CD14-positive monocyte (primary cell): ENCODE measurements at regions not wholly inside any gene's neighbourhood (a gene's known extent, or its start where the extent isn't known, plus 50 kb on each side); places are given as distances from the start of the nearest gene placed in this dataset.
"Not testable (repeated sequence)": the region's sequence is repeated elsewhere in the genome, so short reads cannot be mapped to it uniquely, and the experiment has no call there.

Experiments used
- DNase-seq, 3 donors: peaks; one replicate each; pipeline ENCODE4 v3.0.0-alpha.2; 2011 to 2022
- H2AFZ ChIP-seq: 2 replicates; pipeline ENCODE4 v1.6.0; 2012; ENCODE audit warnings: mild to moderate bottlenecking, low read depth, low read length, inconsistent platforms; ENCODE audit not compliant: insufficient read depth, poor library complexity, severe bottlenecking
- H3K27ac ChIP-seq, 2 donors: 1 replicate in 1 of 2; 2 replicates in 1 of 2; pipeline ENCODE4 v1.5.1; 2012 to 2013; ENCODE audit warnings: low read length in 2 of 2, control low read depth in 1 of 2, inconsistent platforms in 1 of 2, low read depth in 1 of 2, mild to moderate bottlenecking in 1 of 2
- H3K27me3 ChIP-seq, 2 donors: one replicate each; pipeline versions ENCODE4 v1.6.0 to v1.6.1; 2011 to 2013; ENCODE audit warnings: low read length in 2 of 2; ENCODE audit not compliant: control insufficient read depth in 2 of 2, insufficient read depth in 2 of 2
- H3K36me3 ChIP-seq, 2 donors: replicated peaks in 1 of 2; 1 replicate in 1 of 2; 2 replicates in 1 of 2; pipeline versions ENCODE4 v1.5.1 to v1.6.1; 2012 to 2013; ENCODE audit warnings: low read length in 2 of 2, control low read depth in 1 of 2, inconsistent platforms in 1 of 2, mild to moderate bottlenecking in 1 of 2; ENCODE audit not compliant: insufficient read depth in 2 of 2, control insufficient read depth in 1 of 2
- H3K4me1 ChIP-seq, 2 donors: 1 replicate in 1 of 2; 2 replicates in 1 of 2; pipeline versions ENCODE4 v1.5.1 to v1.6.1; 2012 to 2013; ENCODE audit warnings: low read length in 2 of 2, control low read depth in 1 of 2, inconsistent platforms in 1 of 2, mild to moderate bottlenecking in 1 of 2, moderate library complexity in 1 of 2; ENCODE audit not compliant: insufficient read depth in 2 of 2, control insufficient read depth in 1 of 2
- H3K4me2 ChIP-seq: replicated peaks from 2 replicates; pipeline ENCODE3; 2012; ENCODE audit warnings: low read length, moderate library complexity, mild to moderate bottlenecking; ENCODE audit not compliant: poor library complexity, severe bottlenecking; ENCODE audit errors: extremely low read depth
- H3K4me3 ChIP-seq, 3 experiments: fragments of 200-600 bp in 1 of 3; sonication (generic) in 1 of 3; replicated peaks in 1 of 3; 1 replicate in 2 of 3; 2 replicates in 1 of 3; pipeline ENCODE4 v1.5.1; 2011 to 2013; ENCODE audit warnings: low read length in 3 of 3, mild to moderate bottlenecking in 3 of 3, control low read depth in 2 of 3, low read depth in 2 of 3, inconsistent platforms in 1 of 3, moderate library complexity in 1 of 3
- H3K79me2 ChIP-seq: 2 replicates; pipeline ENCODE4 v1.6.0; 2012; ENCODE audit warnings: mild to moderate bottlenecking, control low read depth, inconsistent platforms, low read length, moderate library complexity; ENCODE audit not compliant: insufficient read depth
- H3K9ac ChIP-seq: 2 replicates; pipeline ENCODE4 v1.6.0; 2017; ENCODE audit warnings: low read length, mild to moderate bottlenecking; ENCODE audit not compliant: insufficient read depth, poor library complexity, severe bottlenecking
- H3K9me3 ChIP-seq, 2 donors: replicated peaks in 1 of 2; 1 replicate in 1 of 2; 2 replicates in 1 of 2; pipeline versions ENCODE4 v1.5.1 to v1.6.1; 2012 to 2013; ENCODE audit warnings: low read length in 2 of 2, control low read depth in 1 of 2; ENCODE audit not compliant: control insufficient read depth in 1 of 2, insufficient read depth in 1 of 2
- H4K20me1 ChIP-seq: 2 replicates; pipeline ENCODE4 v1.6.0; 2012; ENCODE audit warnings: mild to moderate bottlenecking, low read length, control low read depth, moderate library complexity; ENCODE audit not compliant: insufficient read depth
- H3K27ac Mint-ChIP-seq, 7 donors: one replicate each; pipeline ENCODE4 v1.8.0; 2020; ENCODE audit warnings: mild to moderate bottlenecking in 7 of 7, mixed read lengths in 7 of 7, moderate library complexity in 6 of 7, inconsistent platforms in 2 of 7
- H3K27me3 Mint-ChIP-seq, 3 donors: one replicate each; pipeline ENCODE4 v1.8.0; 2021 to 2022; ENCODE audit warnings: low read depth in 3 of 3, mild to moderate bottlenecking in 3 of 3, mixed read lengths in 3 of 3, moderate library complexity in 3 of 3, inconsistent platforms in 1 of 3
- H3K36me3 Mint-ChIP-seq, 2 donors: one replicate each; pipeline ENCODE4 v1.8.0; 2020; ENCODE audit warnings: mixed read lengths in 2 of 2, inconsistent platforms in 1 of 2, mild to moderate bottlenecking in 1 of 2
- H3K4me1 Mint-ChIP-seq: one replicate; pipeline ENCODE4 v1.8.0; 2020; ENCODE audit warnings: mild to moderate bottlenecking, mixed read lengths
- H3K4me3 Mint-ChIP-seq, 2 donors: one replicate each; pipeline ENCODE4 v1.8.0; 2020; ENCODE audit warnings: mild to moderate bottlenecking in 2 of 2, mixed read lengths in 2 of 2, moderate library complexity in 1 of 2
- H3K9me3 Mint-ChIP-seq, 7 donors: one replicate each; pipeline ENCODE4 v1.8.0; 2020 to 2022; ENCODE audit warnings: mixed read lengths in 7 of 7, mild to moderate bottlenecking in 6 of 7, moderate library complexity in 6 of 7, inconsistent platforms in 2 of 7
- WGBS: methylation state at CpG from one replicate; pipeline ENCODE4 v1.1.5; 2013; ENCODE audit warnings: missing lambda C conversion rate; ENCODE audit not compliant: insufficient coverage; 5-methylcytosine and 5-hydroxymethylcytosine counted together
- intact Hi-C, 2 donors: fragments of 100-400 bp; cut with micrococcal nuclease; formaldehyde crosslinking; loops; one replicate each; pipeline versions ENCODE4 v1.15.0 to v1.15.1; 2023

GRCh38 chr9:62798884-62799850, 1609.3 kb downstream of the SPATA31A7 start:
- intact Hi-C loops, H4K20me1 ChIP-seq, H3K36me3 ChIP-seq, H3K27me3 ChIP-seq, H3K9me3 ChIP-seq: not testable (repeated sequence)
- Histone ChIP-seq H3K4me2 (peak overlapping the region; percentile 68), H3K79me2 (peaks cover 55% of the 10 kb centered on the region), H3K4me3 (peak overlapping the region; percentile 42 to 80 (median 43)), H3K27ac (peak overlapping the region; percentile 81 to 88), H3K4me1 (peaks cover 14 to 29% of the 10 kb centered on the region in 2 donors), H2AFZ (peak overlapping the region; percentile 92), H3K9ac (peak overlapping the region; percentile 87)
- DNase-seq: peak; percentile 48 to 66 (median 49)
- Mint-ChIP-seq H3K27me3 (peaks cover 34 to 40% (median 39%) of the 10 kb centered on the region in 3 donors), H3K4me3 (peak overlapping the region; percentile 82 to 96), H3K36me3 (peaks cover 3 to 12% of the 10 kb centered on the region in 2 donors), H3K9me3 (peaks cover 0 to 26% (median 10%) of the 10 kb centered on the region in 7 donors), H3K4me1 (peaks cover 41% of the 10 kb centered on the region), H3K27ac (peak overlapping the region; percentile 80 to 90 (median 86))
- WGBS: 8% methylated on average over 30 of the region's 35 CpGs

- H3K27me3 ChIP-seq, H3K36me3 ChIP-seq, intact Hi-C loops, H3K9me3 ChIP-seq, H4K20me1 ChIP-seq: not testable (repeated sequence)
- H3K4me2 ChIP-seq: peak overlapping the region; percentile 78
- peaks cover 39 to 45% (median 45%) of the 10 kb centered on the region in 3 donors for H3K27me3 Mint-ChIP-seq
- H3K36me3 Mint-ChIP-seq: peaks cover 10 to 17% of the 10 kb centered on the region in 2 donors
- H3K9me3 Mint-ChIP-seq: peaks cover 0 to 26% (median 10%) of the 10 kb centered on the region in 7 donors
- peak overlapping the region; percentile 42 to 80 (median 43) for H3K4me3 ChIP-seq
- peak; percentile 27 to 38 (median 35) for DNase-seq
- peak overlapping the region; percentile 82 to 96 for H3K4me3 Mint-ChIP-seq
- H3K27ac Mint-ChIP-seq: peak overlapping the region; percentile 80 to 90 (median 86)
- H3K4me1 ChIP-seq: peaks cover 17 to 29% of the 10 kb centered on the region in 2 donors
- peaks cover 63% of the 10 kb centered on the region for H3K79me2 ChIP-seq
- H2AFZ ChIP-seq: peak overlapping the region; percentile 92
- H3K4me1 Mint-ChIP-seq: peaks cover 47% of the 10 kb centered on the region
- 7% methylated on average over 14 of the region's 36 CpGs for WGBS
- peak overlapping the region; percentile 87 for H3K9ac ChIP-seq
- H3K27ac ChIP-seq: peak overlapping the region; percentile 81 to 88
Observed at GRCh38 chr9:62799851-62800371, 1610.1 kb downstream of the SPATA31A7 start.

- peak overlapping the region; percentile 92 for H2AFZ ChIP-seq
- H3K4me1 ChIP-seq: peaks cover 17 to 29% of the 10 kb centered on the region in 2 donors
- intact Hi-C loops, H3K27me3 ChIP-seq, H3K36me3 ChIP-seq, H4K20me1 ChIP-seq, H3K9me3 ChIP-seq: not testable (repeated sequence)
- peak; percentile 27 to 41 (median 29) for DNase-seq
- H3K27me3 Mint-ChIP-seq: peaks cover 42 to 48% (median 45%) of the 10 kb centered on the region in 3 donors
- H3K4me2 ChIP-seq: peak overlapping the region; percentile 78
- H3K27ac ChIP-seq: peak overlapping the region; percentile 81 to 88
- H3K36me3 Mint-ChIP-seq: peaks cover 15 to 21% of the 10 kb centered on the region in 2 donors
- H3K4me1 Mint-ChIP-seq: peaks cover 53% of the 10 kb centered on the region
- 18% methylated on average over 21 of the region's 30 CpGs for WGBS
- H3K9ac ChIP-seq: peak overlapping the region; percentile 87
- peaks cover 0 to 29% (median 10%) of the 10 kb centered on the region in 7 donors for H3K9me3 Mint-ChIP-seq
- H3K79me2 ChIP-seq: peaks cover 70% of the 10 kb centered on the region
- H3K27ac Mint-ChIP-seq: peak overlapping the region; percentile 80 to 90 (median 86)
- peak overlapping the region; percentile 42 to 80 (median 43) for H3K4me3 ChIP-seq
- H3K4me3 Mint-ChIP-seq: peak overlapping the region; percentile 82 to 96
Observed at GRCh38 chr9:62800451-62801371, 1610.9 kb downstream of the SPATA31A7 start.
